ENCODE measurements at regions not wholly inside any gene's neighbourhood (a gene's known extent, or its start where the extent isn't known, plus 50 kb on each side); places are given as distances from the start of the nearest gene placed in this dataset.

DNA sequence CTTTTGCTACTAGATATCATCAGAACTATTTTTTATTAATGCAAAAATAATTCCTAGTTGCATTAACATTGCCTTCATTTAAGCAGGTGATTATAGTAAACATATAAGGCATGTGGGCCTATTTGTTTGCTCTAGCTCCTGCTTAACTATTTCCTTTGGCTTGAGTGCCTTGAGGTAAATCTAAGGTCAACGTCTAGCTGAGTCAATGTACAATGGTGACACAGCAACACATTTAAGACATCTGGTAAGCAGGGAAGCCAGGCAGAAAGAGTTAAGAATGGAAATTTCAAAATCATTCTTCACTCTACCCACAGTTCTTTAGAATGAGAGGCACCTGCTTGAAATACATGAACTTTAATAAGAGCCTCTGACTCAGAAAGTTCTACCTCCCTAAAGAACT, 111.9 kb upstream of the FST start:
- no peak overlapping the region for H3K4me3 ChIP-seq (replicated peaks; ENCODE audit: low read depth, low read length)
- peak; percentile 73 for DNase-seq (ENCODE audit: extremely low read depth, low read depth)
- no peak for TF ChIP-seq CTCF (IDR thresholded peaks at IDR 0.05; ENCODE audit: low read depth, low read length, missing control alignments)

GRCh38 chr5:53368966-53369605, 111.3 kb upstream of the FST start:
- no peak for DNase-seq (ENCODE audit: extremely low read depth, low read depth)
- no peak for TF ChIP-seq CTCF (IDR thresholded peaks at IDR 0.05; ENCODE audit: low read depth, low read length, missing control alignments)
- no peak overlapping the region for H3K4me3 ChIP-seq (replicated peaks; ENCODE audit: low read depth, low read length)

DNA sequence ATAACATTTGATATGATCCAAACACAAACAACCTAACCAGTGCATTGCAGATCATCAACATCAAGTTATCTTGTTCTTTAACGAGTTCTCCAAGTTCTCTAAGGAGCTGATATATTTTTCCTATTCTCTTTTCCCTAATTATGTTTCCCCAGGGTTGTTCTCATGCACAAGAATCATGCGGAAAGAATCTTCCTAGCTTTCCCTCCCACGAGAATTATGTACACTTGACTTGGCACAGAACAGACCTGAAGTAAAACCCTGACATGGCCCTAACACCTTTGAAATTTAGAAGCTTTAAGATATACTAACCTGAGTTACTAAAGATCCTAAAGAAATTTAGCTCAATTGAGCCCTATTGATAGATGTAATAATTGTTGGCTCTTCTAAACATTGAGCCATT, 110.7 kb upstream of the FST start:
- DNase-seq (ENCODE audit: extremely low read depth, low read depth), result no peak

DNA sequence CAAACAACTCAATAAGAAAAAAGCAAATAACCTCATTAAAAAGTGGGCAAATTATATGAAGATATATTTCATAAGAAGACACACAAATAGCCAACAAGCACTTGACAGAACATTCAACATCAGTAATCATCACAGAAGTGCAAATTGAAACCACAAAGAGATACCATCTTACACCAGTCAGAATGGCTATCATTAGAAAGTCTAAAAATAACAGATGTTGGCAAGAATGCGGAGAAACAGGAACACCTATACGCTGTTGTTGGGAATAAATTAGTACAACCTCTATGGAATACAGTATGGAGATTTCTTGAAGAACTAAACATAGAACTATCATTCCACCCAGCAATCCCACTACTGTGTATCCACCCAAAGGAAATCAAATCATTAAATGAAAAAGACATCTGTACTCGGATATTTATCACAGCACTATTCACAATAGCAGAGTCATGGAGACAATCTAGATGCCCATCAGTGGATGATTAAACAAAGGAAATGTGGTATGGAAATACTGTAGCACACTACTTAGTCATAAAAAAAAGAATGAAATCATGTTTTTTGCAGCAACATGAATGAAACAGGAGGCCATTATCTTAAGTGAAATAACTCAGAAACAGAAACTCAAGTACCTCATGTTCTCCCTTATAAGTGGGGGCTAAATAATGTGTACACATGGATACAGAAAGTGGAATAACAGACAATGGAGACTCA, 106.8 kb upstream of the FST start:
- no peak for DNase-seq (ENCODE audit: extremely low read depth, low read depth)
- H3K4me3 ChIP-seq (replicated peaks; ENCODE audit: low read depth, low read length), result no peak overlapping the region
- no peak for TF ChIP-seq CTCF (IDR thresholded peaks at IDR 0.05; ENCODE audit: low read depth, low read length, missing control alignments)

More for the DNA sequence above, 110.7 kb upstream of the FST start:
- no peak for TF ChIP-seq CTCF (IDR thresholded peaks at IDR 0.05; ENCODE audit: low read depth, low read length, missing control alignments)
- no peak overlapping the region for H3K4me3 ChIP-seq (replicated peaks; ENCODE audit: low read depth, low read length)

DNA sequence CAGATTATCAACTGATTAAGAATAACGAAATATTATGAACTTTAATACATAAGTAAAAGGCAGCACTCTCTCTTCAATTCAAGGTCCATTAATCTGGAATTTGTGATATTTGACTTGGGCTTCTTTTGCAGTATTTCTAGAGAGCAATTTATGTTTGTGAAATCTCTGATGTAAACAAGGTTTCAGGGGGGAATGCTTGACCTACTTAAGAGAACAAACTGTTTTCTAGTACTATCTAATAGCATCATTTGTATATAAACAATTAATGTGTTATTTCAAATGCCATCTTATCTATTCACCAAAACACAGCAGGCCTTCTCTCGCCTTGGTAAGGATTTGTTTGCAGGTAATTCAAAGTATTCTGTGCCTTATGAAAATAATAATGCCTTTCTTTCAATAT, 103.6 kb upstream of the FST start:
- DNase-seq (ENCODE audit: extremely low read depth, low read depth), result no peak
- H3K4me3 ChIP-seq (replicated peaks; ENCODE audit: low read depth, low read length), result no peak overlapping the region
- no peak for TF ChIP-seq CTCF (IDR thresholded peaks at IDR 0.05; ENCODE audit: low read depth, low read length, missing control alignments)

DNA sequence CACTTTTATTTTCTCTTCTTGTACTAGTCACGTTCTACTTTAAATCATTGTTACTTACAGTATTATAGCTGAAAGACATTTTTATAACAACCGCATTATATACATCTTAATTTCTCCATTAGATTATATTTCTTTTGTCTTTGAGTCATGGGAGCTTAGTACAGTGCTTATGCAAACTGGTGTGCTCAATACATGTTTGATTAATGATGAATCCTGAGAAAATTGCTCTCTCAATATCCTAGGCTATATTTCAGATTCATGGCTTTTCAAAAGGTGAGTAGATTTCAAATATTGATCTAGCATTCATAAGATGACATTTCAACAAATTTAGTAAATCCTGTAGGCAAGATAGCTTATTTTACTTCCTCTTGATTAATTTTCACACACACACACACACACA, 102.2 kb upstream of the FST start:
- no peak for TF ChIP-seq CTCF (IDR thresholded peaks at IDR 0.05; ENCODE audit: low read depth, low read length, missing control alignments)
- H3K4me3 ChIP-seq (replicated peaks; ENCODE audit: low read depth, low read length), result no peak overlapping the region
- DNase-seq (ENCODE audit: extremely low read depth, low read depth), result no peak
